Activated B cell treated with CpG ODN at 0.5 μM for 24 hours (primary cell): ENCODE measurements at regions not wholly inside any gene's neighbourhood (a gene's known extent, or its start where the extent isn't known, plus 50 kb on each side); places are given as distances from the start of the nearest gene placed in this dataset.

Experiments used
- ATAC-seq: fragments of 200-7000 bp; cut with Tn5 transposase; one replicate; pipeline ENCODE4 v1.10.0; 2021; ENCODE audit warnings: low read depth, mild to moderate bottlenecking, moderate library complexity
- CTCF ChIA-PET: fragments of 350-600 bp; sonication (Branson Sonifier 250); formaldehyde crosslinking; loops from one replicate; lab custom pipeline; 2021; ENCODE audit warnings: antibody characterized with exemption; lab: Charles Lee
- POLR2A ChIA-PET: fragments of 350-600 bp; sonication (Branson Sonifier 250); formaldehyde crosslinking; loops from one replicate; lab custom pipeline; 2021; ENCODE audit warnings: antibody characterized with exemption; lab: Charles Lee
- DNase-seq: peaks from one replicate; pipeline ENCODE4 v3.0.0; 2022
- H3K27ac Mint-ChIP-seq: one replicate; pipeline ENCODE4 v1.8.0; 2020; ENCODE audit warnings: mixed read lengths
- H3K27me3 Mint-ChIP-seq: one replicate; pipeline ENCODE4 v1.8.0; 2021; ENCODE audit warnings: mixed read lengths
- H3K36me3 Mint-ChIP-seq: one replicate; pipeline ENCODE4 v1.8.0; 2021; ENCODE audit warnings: low read depth, mixed read lengths
- H3K4me1 Mint-ChIP-seq: one replicate; pipeline ENCODE4 v1.8.0; 2021; ENCODE audit warnings: mixed read lengths
- H3K4me3 Mint-ChIP-seq: one replicate; pipeline ENCODE4 v1.8.0; 2020; ENCODE audit warnings: mild to moderate bottlenecking, mixed read lengths
- H3K9me3 Mint-ChIP-seq: one replicate; pipeline ENCODE4 v1.8.0; 2020; ENCODE audit warnings: mixed read lengths
- CTCF ChIP-seq: fragments of 200-600 bp; IDR thresholded peaks from one replicate; pipeline ENCODE4 v1.8.0; 2022; ENCODE audit warnings: antibody characterized with exemption, mild to moderate bottlenecking
- intact Hi-C: fragments of 100-400 bp; cut with micrococcal nuclease; formaldehyde crosslinking; loops from one replicate; pipeline ENCODE4 v1.15.1; 2024

GRCh38 chr7:130959743-130960207, 225.8 kb upstream of the KLF14 start:
- peak overlapping the region; percentile 98 for H3K27ac Mint-ChIP-seq
- H3K4me3 Mint-ChIP-seq, result peak overlapping the region; percentile 87
- H3K9me3 Mint-ChIP-seq, result no peaks in the 10 kb centered on the region
- peaks cover 79% of the 10 kb centered on the region for H3K36me3 Mint-ChIP-seq
- no peak for TF ChIP-seq CTCF
- no peaks in the 10 kb centered on the region for H3K27me3 Mint-ChIP-seq
- DNase-seq (no peak), ATAC-seq (peak; percentile 12)
- ChIA-PET POLR2A (interaction anchor here (0.6 to 9.3 kb wide), 22 partner anchors 8 to 368 kb away, joined by 3 to 117 read pairs (median 10); partner anchors contain the start of gene MKLN1), CTCF (interaction anchor here (0.7 to 3.5 kb wide), 12 partner anchors 10 to 81 kb away, joined by 3 to 19 read pairs (median 4); no protein-coding TSS in a partner anchor)
- H3K4me1 Mint-ChIP-seq, result peaks cover 82% of the 10 kb centered on the region
- intact Hi-C loops, result loop anchor here (1.0 to 5.0 kb wide), 5 partner anchors 16 to 368 kb away; partner anchors contain the start of gene MKLN1

- Mint-ChIP-seq H3K4me3 (peak overlapping the region; percentile 87), H3K36me3 (peaks cover 73% of the 10 kb centered on the region), H3K9me3 (no peaks in the 10 kb centered on the region), H3K27ac (peak overlapping the region; percentile 98), H3K4me1 (peaks cover 76% of the 10 kb centered on the region), H3K27me3 (no peaks in the 10 kb centered on the region)
- no peak for TF ChIP-seq CTCF
- peak; percentile 32 for ATAC-seq
- no peak for DNase-seq
- CTCF ChIA-PET, result interaction anchor here (0.7 to 3.5 kb wide), 9 partner anchors 21 to 80 kb away, joined by 3 to 19 read pairs (median 4); no protein-coding TSS in a partner anchor
- intact Hi-C loops, result loop anchor here (1.0 to 5.0 kb wide), 5 partner anchors 17 to 367 kb away; partner anchors contain the start of gene MKLN1
- POLR2A ChIA-PET, result interaction anchor here (0.6 to 9.3 kb wide), 26 partner anchors 9 to 368 kb away, joined by 3 to 117 read pairs (median 8); partner anchors contain the start of gene MKLN1
Measured at GRCh38 chr7:130960208-130960988, 226.4 kb upstream of the KLF14 start.

- H3K4me1 Mint-ChIP-seq, result peaks cover 69% of the 10 kb centered on the region
- peak overlapping the region; percentile 98 for H3K27ac Mint-ChIP-seq
- POLR2A ChIA-PET, result interaction anchor here (0.5 to 9.3 kb wide), 27 partner anchors 10 to 756 kb away, joined by 3 to 117 read pairs (median 8); partner anchors contain the start of gene TMEM209
- peak overlapping the region; percentile 87 for H3K4me3 Mint-ChIP-seq
- H3K9me3 Mint-ChIP-seq, result no peaks in the 10 kb centered on the region
- no peak for TF ChIP-seq CTCF
- DNase-seq (peak; percentile 54), ATAC-seq (peak; percentile 78)
- intact Hi-C loops, result loop anchor here (1.0 to 5.0 kb wide), 9 partner anchors 9 to 366 kb away; partner anchors contain the start of gene MKLN1
- no peaks in the 10 kb centered on the region for H3K27me3 Mint-ChIP-seq
- H3K36me3 Mint-ChIP-seq, result peaks cover 70% of the 10 kb centered on the region
- CTCF ChIA-PET, result interaction anchor here (1.1 to 3.5 kb wide), 2 partner anchors 21 to 64 kb away, joined by 5 to 19 read pairs; no protein-coding TSS in a partner anchor
Measured at GRCh38 chr7:130961128-130961601, 227.2 kb upstream of the KLF14 start.

GRCh38 chr7:130962109-130962508, 228.1 kb upstream of the KLF14 start:
- ChIA-PET POLR2A (interaction anchor here (0.5 to 9.3 kb wide), 11 partner anchors 9 to 143 kb away, joined by 3 to 117 read pairs (median 11); no protein-coding TSS in a partner anchor), CTCF (interaction anchor here (3.5 kb wide), 1 partner anchor 20 kb away, joined by 19 read pairs; no protein-coding TSS in a partner anchor)
- no peak for ATAC-seq
- DNase-seq, result no peak
- Mint-ChIP-seq H3K4me3 (peak overlapping the region; percentile 87), H3K27me3 (no peaks in the 10 kb centered on the region), H3K4me1 (peaks cover 66% of the 10 kb centered on the region), H3K36me3 (peaks cover 70% of the 10 kb centered on the region), H3K9me3 (no peaks in the 10 kb centered on the region), H3K27ac (peak overlapping the region; percentile 98)
- intact Hi-C loops, result loop anchor here (5.0 kb wide), 1 partner anchor 365 kb away; the partner anchor contains the start of gene MKLN1
- no peak for TF ChIP-seq CTCF
